ENCODE measurements at regions not wholly inside any gene's neighbourhood (a gene's known extent, or its start where the extent isn't known, plus 50 kb on each side); places are given as distances from the start of the nearest gene placed in this dataset.

- TF ChIP-seq, protein P1, sequence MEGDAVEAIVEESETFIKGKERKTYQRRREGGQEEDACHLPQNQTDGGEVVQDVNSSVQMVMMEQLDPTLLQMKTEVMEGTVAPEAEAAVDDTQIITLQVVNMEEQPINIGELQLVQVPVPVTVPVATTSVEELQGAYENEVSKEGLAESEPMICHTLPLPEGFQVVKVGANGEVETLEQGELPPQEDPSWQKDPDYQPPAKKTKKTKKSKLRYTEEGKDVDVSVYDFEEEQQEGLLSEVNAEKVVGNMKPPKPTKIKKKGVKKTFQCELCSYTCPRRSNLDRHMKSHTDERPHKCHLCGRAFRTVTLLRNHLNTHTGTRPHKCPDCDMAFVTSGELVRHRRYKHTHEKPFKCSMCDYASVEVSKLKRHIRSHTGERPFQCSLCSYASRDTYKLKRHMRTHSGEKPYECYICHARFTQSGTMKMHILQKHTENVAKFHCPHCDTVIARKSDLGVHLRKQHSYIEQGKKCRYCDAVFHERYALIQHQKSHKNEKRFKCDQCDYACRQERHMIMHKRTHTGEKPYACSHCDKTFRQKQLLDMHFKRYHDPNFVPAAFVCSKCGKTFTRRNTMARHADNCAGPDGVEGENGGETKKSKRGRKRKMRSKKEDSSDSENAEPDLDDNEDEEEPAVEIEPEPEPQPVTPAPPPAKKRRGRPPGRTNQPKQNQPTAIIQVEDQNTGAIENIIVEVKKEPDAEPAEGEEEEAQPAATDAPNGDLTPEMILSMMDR (conservative IDR thresholded peaks at IDR 0.05): no peak
- TF ChIP-seq ZFX (IDR thresholded peaks at IDR 0.05): no peak
Measured at GRCh38 chr12:34109390-34109789, 87.1 kb downstream of the ALG10 start.
